ENCODE measurements at regions not wholly inside any gene's neighbourhood (a gene's known extent, or its start where the extent isn't known, plus 50 kb on each side); places are given as distances from the start of the nearest gene placed in this dataset.

DNA sequence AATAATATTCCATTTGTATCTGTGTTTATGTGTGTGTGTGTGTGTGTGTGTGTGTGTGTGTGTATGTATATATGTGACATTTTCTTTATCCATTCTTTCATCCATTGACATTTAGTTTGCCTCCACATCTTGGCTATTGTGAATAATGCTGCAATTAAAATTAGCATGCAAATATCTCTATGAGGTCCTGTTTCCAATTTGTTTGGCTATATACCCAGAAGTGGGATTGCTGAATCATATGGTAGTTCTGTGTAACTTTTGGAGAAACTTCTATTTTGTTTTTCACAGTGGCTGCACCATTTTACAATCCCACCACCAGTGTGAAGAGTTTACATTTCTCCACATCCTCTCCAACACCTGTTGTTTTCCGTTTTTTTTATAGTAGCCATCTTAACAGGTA is 53.1 kb downstream of the CH25H start:
- H3K4me1 ChIP-seq, result peaks cover 0 to 12% (median 0%) of the 10 kb centered on the region in 12 donors
- no peaks in the 10 kb centered on the region for H3K9me3 ChIP-seq
- no peaks in the 10 kb centered on the region for H3K36me3 ChIP-seq
- no peak for TF ChIP-seq POLR2A (IDR thresholded peaks at IDR 0.05)
- TF ChIP-seq, protein P1, sequence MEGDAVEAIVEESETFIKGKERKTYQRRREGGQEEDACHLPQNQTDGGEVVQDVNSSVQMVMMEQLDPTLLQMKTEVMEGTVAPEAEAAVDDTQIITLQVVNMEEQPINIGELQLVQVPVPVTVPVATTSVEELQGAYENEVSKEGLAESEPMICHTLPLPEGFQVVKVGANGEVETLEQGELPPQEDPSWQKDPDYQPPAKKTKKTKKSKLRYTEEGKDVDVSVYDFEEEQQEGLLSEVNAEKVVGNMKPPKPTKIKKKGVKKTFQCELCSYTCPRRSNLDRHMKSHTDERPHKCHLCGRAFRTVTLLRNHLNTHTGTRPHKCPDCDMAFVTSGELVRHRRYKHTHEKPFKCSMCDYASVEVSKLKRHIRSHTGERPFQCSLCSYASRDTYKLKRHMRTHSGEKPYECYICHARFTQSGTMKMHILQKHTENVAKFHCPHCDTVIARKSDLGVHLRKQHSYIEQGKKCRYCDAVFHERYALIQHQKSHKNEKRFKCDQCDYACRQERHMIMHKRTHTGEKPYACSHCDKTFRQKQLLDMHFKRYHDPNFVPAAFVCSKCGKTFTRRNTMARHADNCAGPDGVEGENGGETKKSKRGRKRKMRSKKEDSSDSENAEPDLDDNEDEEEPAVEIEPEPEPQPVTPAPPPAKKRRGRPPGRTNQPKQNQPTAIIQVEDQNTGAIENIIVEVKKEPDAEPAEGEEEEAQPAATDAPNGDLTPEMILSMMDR (IDR thresholded peaks at IDR 0.05), result no peak
- DNase-seq, result no peak
- WGBS, 4 donors, result 87 to 93% (median 88%) methylated on average over 1 of the region's 1 CpG
- ATAC-seq, result no peak
- intact Hi-C loops (cut with DNase I), result no loop called here
- H3K27ac ChIP-seq, result no peak overlapping the region
- no peak overlapping the region for H3K4me3 ChIP-seq
- no peaks in the 10 kb centered on the region for H3K27me3 ChIP-seq

DNA sequence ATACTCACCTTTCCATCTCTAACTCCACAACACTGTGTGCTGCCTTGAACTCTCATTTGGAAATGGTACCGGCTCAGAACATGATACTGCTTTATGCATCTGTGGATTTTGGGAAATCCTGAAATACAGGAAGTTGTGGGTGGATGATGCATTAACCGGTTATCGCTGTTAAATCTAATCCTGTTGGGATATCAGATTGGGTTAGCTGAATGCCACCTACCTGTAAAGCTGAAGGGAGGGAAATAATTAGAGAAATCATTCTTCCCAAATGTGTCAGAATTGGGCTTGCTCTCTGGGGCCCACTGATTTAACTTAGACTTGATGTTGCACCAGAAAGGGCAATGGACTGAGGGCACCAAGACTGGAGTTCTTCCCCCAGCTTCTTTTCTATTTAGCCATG is 54.0 kb downstream of the CH25H start:
- H3K27me3 ChIP-seq, result no peaks in the 10 kb centered on the region
- no peak for TF ChIP-seq POLR2A (IDR thresholded peaks at IDR 0.05)
- ATAC-seq, result peak in 1 of 4 donors; percentile 45
- H3K36me3 ChIP-seq, result no peaks in the 10 kb centered on the region
- H3K4me1 ChIP-seq, result peaks cover 0 to 12% (median 0%) of the 10 kb centered on the region in 12 donors
- DNase-seq, result no peak
- H3K27ac ChIP-seq, result no peak overlapping the region
- H3K9me3 ChIP-seq, result peaks cover 0 to 6% (median 0%) of the 10 kb centered on the region in 12 donors
- 43 to 69% (median 56%) methylated on average over 3 of the region's 3 CpGs for WGBS, 4 donors
- no peak overlapping the region for H3K4me3 ChIP-seq
- intact Hi-C loops (cut with DNase I), result no loop called here

DNA sequence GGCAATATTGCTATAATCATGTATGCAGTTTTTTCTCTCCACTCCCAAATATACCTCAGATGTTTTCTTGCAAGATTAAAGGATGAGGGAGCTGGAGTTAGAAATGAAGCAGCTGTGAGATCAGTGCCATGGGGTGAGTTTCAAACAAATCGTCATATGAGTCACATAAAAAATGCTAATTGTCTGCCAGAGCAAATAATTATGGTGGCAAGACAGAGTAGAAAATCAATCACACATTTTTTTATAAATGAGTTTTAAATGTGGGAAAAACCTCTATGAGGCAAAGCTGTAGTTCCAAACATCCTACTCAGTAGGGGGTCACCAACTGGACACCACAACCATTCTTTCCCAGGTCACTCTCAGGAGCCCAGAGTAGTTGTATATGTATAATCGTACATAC is 55.3 kb downstream of the CH25H start:
- Histone ChIP-seq H3K9me3 (peaks cover 0 to 8% (median 0%) of the 10 kb centered on the region in 12 donors), H3K27me3 (no peaks in the 10 kb centered on the region), H3K36me3 (no peaks in the 10 kb centered on the region), H3K27ac (no peak overlapping the region), H3K4me3 (no peak overlapping the region), H3K4me1 (peaks cover 0 to 11% (median 0%) of the 10 kb centered on the region in 12 donors)
- intact Hi-C loops (cut with DNase I), result no loop called here
- TF ChIP-seq, protein P1 (IDR thresholded peaks at IDR 0.05), result no peak
- TF ChIP-seq POLR2A (IDR thresholded peaks at IDR 0.05), result no peak
- DNase-seq (no peak), ATAC-seq (no peak)
- 73 to 92% (median 86%) methylated on average over 2 of the region's 2 CpGs for WGBS, 4 donors

DNA sequence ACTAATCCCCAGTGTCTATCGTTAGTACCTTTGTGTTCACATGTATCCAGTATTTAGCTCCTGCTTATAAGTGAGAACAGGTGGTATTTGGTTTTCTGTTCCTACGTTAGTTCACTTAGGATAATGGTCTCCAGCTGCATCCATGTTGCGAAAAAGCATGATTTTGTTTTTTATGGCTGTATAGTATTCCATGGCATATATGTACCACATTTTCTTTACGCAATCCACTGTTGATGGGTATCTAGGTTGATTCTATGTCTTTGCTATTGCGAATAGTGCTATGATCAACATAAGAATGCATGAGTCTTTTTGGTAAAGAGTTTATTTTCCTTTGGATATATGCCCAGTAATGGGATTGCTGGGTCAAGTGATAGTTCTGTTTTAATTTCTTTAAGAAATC is 59.1 kb downstream of the CH25H start:
- ATAC-seq (no peak), DNase-seq (no peak)
- Histone ChIP-seq H3K36me3 (no peaks in the 10 kb centered on the region), H3K4me3 (no peak overlapping the region), H3K27me3 (no peaks in the 10 kb centered on the region), H3K27ac (no peak overlapping the region), H3K4me1 (peaks cover 0 to 4% (median 0%) of the 10 kb centered on the region in 12 donors), H3K9me3 (peaks cover 0 to 8% (median 0%) of the 10 kb centered on the region in 12 donors)
- intact Hi-C loops (cut with DNase I), result no loop called here
- WGBS, 4 donors, result 87 to 94% (median 92%) methylated on average over 5 of the region's 5 CpGs
- TF ChIP-seq, protein P1 (IDR thresholded peaks at IDR 0.05), result no peak
- TF ChIP-seq POLR2A (IDR thresholded peaks at IDR 0.05), result no peak

DNA sequence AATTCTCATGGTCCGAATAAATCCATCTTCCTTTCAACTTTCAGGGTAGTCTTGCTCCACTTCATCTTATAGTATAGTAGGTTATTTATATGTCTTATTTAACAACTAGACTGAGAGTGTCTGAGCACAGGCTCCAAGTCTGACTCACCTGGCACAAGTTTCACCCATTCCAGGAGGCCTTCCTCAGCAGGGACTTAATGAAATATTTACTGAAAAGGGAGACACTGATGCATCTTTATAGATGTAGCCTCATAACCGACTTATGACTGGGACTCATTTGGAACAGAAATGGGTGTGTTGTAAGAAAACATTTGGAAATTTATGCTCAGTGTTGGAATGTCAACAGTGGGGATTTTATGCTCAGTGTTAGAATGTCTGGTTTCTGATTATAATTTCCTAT is 59.9 kb downstream of the CH25H start:
- ATAC-seq (no peak), DNase-seq (no peak)
- H3K4me1 ChIP-seq, result peaks cover 0 to 4% (median 0%) of the 10 kb centered on the region in 12 donors
- H3K27ac ChIP-seq, result no peak overlapping the region
- TF ChIP-seq, protein P1 (IDR thresholded peaks at IDR 0.05), result no peak
- no peak for TF ChIP-seq POLR2A (IDR thresholded peaks at IDR 0.05)
- WGBS, 4 donors, result 85 to 94% (median 92%) methylated on average over 2 of the region's 2 CpGs
- peaks cover 0 to 8% (median 0%) of the 10 kb centered on the region in 12 donors for H3K9me3 ChIP-seq
- intact Hi-C loops (cut with DNase I), result no loop called here
- H3K36me3 ChIP-seq, result no peaks in the 10 kb centered on the region
- H3K27me3 ChIP-seq, result no peaks in the 10 kb centered on the region
- H3K4me3 ChIP-seq, result no peak overlapping the region
